Neuronal stem cell (in vitro differentiated cells): ENCODE measurements at regions not wholly inside any gene's neighbourhood (a gene's known extent, or its start where the extent isn't known, plus 50 kb on each side); places are given as distances from the start of the nearest gene placed in this dataset.

ENCODE experiments used
- DNase-seq: peaks from one replicate; pipeline ENCODE4 v3.0.0-alpha.2; 2013; ENCODE audit warnings: low spot score
- H2AFZ ChIP-seq: one replicate; pipeline ENCODE4 v1.6.1; 2013; ENCODE audit warnings: mild to moderate bottlenecking, low read length, inconsistent platforms
- H2AK5ac ChIP-seq: 2 replicates; pipeline ENCODE4 v1.6.1; 2013; ENCODE audit warnings: low read depth, mild to moderate bottlenecking, inconsistent platforms, low read length, moderate library complexity, mixed read lengths
- H2BK120ac ChIP-seq: 2 replicates; pipeline ENCODE4 v1.6.1; 2013; ENCODE audit warnings: low read depth, mild to moderate bottlenecking, inconsistent platforms, low read length, moderate library complexity, mixed read lengths
- H2BK12ac ChIP-seq: one replicate; pipeline ENCODE4 v1.6.1; 2013; ENCODE audit warnings: low read length, inconsistent platforms
- H2BK15ac ChIP-seq: 2 replicates; pipeline ENCODE4 v1.6.1; 2013; ENCODE audit warnings: mild to moderate bottlenecking, low read length, inconsistent platforms, mixed read lengths
- H2BK5ac ChIP-seq: one replicate; pipeline ENCODE4 v1.6.1; 2013; ENCODE audit warnings: inconsistent platforms, mild to moderate bottlenecking, low read length, moderate library complexity
- H3K14ac ChIP-seq: one replicate; pipeline ENCODE4 v1.6.1; 2013; ENCODE audit warnings: low read length, inconsistent platforms
- H3K18ac ChIP-seq: 2 replicates; pipeline ENCODE4 v1.6.1; 2013; ENCODE audit warnings: low read length, inconsistent platforms
- H3K23ac ChIP-seq: 2 replicates; pipeline ENCODE4 v1.6.1; 2013; ENCODE audit warnings: low read depth, mild to moderate bottlenecking, mixed read lengths, low read length, inconsistent platforms; ENCODE audit not compliant: poor library complexity
- H3K27ac ChIP-seq: replicated peaks from 3 replicates; pipeline ENCODE4 v1.5.1; 2013; ENCODE audit warnings: low read length, inconsistent platforms
- H3K27me3 ChIP-seq, 3 experiments: 2 replicates each; pipeline ENCODE4 v1.6.1; 2013; ENCODE audit warnings: low read length in 3 of 3, mild to moderate bottlenecking in 2 of 3, inconsistent platforms in 1 of 3, low read depth in 1 of 3, mixed read lengths in 1 of 3, moderate library complexity in 1 of 3; ENCODE audit not compliant: control insufficient read depth in 3 of 3, insufficient read depth in 3 of 3
- H3K36me3 ChIP-seq, 2 donors: replicated peaks in 1 of 2; 2 replicates each; pipeline ENCODE4 v1.6.1; 2013; ENCODE audit warnings: low read length in 2 of 2; ENCODE audit not compliant: control insufficient read depth in 2 of 2, insufficient read depth in 2 of 2
- H3K4ac ChIP-seq: 2 replicates; pipeline ENCODE4 v1.6.1; 2013; ENCODE audit warnings: inconsistent platforms, mild to moderate bottlenecking, low read length, moderate library complexity
- H3K4me1 ChIP-seq, 2 donors: 1 replicate in 1 of 2; 2 replicates in 1 of 2; pipeline ENCODE4 v1.6.1; 2013; ENCODE audit warnings: low read length in 2 of 2, low read depth in 1 of 2; ENCODE audit not compliant: control insufficient read depth in 2 of 2, insufficient read depth in 1 of 2
- H3K4me2 ChIP-seq: one replicate; pipeline ENCODE4 v1.6.1; 2013; ENCODE audit warnings: mild to moderate bottlenecking, low read length, inconsistent platforms; ENCODE audit not compliant: insufficient read depth, poor library complexity, severe bottlenecking
- H3K4me3 ChIP-seq, 2 donors: 2 replicates each; pipeline ENCODE4 v1.5.1; 2013; ENCODE audit warnings: low read length in 2 of 2, mild to moderate bottlenecking in 2 of 2, inconsistent platforms in 1 of 2, moderate library complexity in 1 of 2
- H3K79me1 ChIP-seq: one replicate; pipeline ENCODE4 v1.6.1; 2013; ENCODE audit warnings: low read depth, mild to moderate bottlenecking, inconsistent platforms, low read length, moderate library complexity
- H3K9ac ChIP-seq: one replicate; pipeline ENCODE4 v1.6.1; 2013; ENCODE audit warnings: mild to moderate bottlenecking, low read depth, low read length, inconsistent platforms; ENCODE audit not compliant: poor library complexity
- H3K9me3 ChIP-seq, 2 donors: replicated peaks in 1 of 2; 2 replicates each; pipeline versions ENCODE3 to v1.6.1; 2013; ENCODE audit warnings: low read length in 2 of 2, mild to moderate bottlenecking in 2 of 2, inconsistent platforms in 1 of 2, low read depth in 1 of 2, mixed read lengths in 1 of 2, moderate library complexity in 1 of 2; ENCODE audit not compliant: control insufficient read depth in 2 of 2, insufficient read depth in 1 of 2
- H4K8ac ChIP-seq: one replicate; pipeline ENCODE4 v1.6.1; 2013; ENCODE audit warnings: low read depth, mild to moderate bottlenecking, inconsistent platforms, low read length, moderate library complexity
- H4K91ac ChIP-seq: one replicate; pipeline ENCODE4 v1.6.1; 2013; ENCODE audit warnings: low read length, low read depth, mild to moderate bottlenecking, inconsistent platforms; ENCODE audit not compliant: poor library complexity
- WGBS, 2 donors: extraction: QIAGEN DNeasy Blood & Tissue Kit; methylation state at CpG; one replicate each; pipeline ENCODE4 v1.1.7; 2013; ENCODE audit warnings: missing lambda C conversion rate in 2 of 2, mixed read lengths in 1 of 2; ENCODE audit not compliant: insufficient read length in 2 of 2, insufficient replicate concordance in 1 of 2; ENCODE audit errors: extremely low coverage in 2 of 2; 5-methylcytosine and 5-hydroxymethylcytosine counted together

DNA sequence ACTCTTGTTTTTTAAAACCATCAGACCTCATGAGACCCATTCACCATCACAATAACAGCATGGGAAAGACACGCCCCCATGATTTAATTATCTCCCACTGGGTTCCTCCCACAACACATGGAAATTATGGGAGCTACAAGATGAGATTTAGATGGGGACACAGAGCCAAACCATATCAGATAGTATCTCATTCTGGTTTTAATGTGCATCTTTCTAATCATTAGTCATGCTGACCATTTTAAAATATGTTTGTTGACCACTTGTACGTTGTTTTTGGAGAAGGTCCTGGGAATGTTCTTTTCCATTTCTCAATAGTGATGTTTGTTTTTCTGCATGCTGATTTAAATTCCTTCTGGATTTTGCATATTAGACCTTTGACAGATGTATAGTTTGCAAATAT lies 119.0 kb downstream of the RTL3 start:
- Histone ChIP-seq H3K14ac (no peak overlapping the region), H3K23ac (no peak overlapping the region), H3K4me1 (no peaks in the 10 kb centered on the region), H2BK15ac (no peak overlapping the region), H3K27ac (no peak overlapping the region), H2BK120ac (no peak overlapping the region), H3K9me3 (no peaks in the 10 kb centered on the region), H2BK5ac (no peak overlapping the region), H3K27me3 (no peaks in the 10 kb centered on the region), H2AK5ac (no peak overlapping the region), H2AFZ (no peak overlapping the region), H3K4ac (no peak overlapping the region), H3K79me1 (no peaks in the 10 kb centered on the region), H3K4me3 (no peak overlapping the region), H3K9ac (no peak overlapping the region), H4K91ac (no peak overlapping the region), H4K8ac (no peak overlapping the region), H3K18ac (no peak overlapping the region), H2BK12ac (no peak overlapping the region), H3K36me3 (no peaks in the 10 kb centered on the region), H3K4me2 (no peak overlapping the region)
- no peak for DNase-seq
- WGBS, 2 donors: no CpG with 5 or more reads among the region's 2 CpGs

DNA sequence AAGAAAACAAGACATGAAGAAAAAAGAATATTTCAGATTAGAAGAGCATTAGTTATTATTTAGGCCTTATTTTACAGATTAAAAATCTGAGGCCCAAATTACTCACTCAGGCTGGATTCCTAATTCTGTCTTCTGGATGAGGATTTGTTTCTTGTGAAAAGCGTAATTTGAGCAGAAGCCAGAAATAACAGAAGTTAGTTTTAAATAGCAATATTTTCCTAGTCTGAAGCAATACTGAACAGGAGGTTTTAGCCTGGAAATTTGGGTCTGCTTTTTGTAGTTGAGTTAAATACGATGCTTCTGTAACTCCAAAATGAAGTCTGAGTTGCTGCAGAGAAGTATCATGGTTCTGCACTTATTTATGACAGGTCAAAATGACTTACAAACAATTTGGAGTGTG lies 124.9 kb downstream of the RTL3 start:
- H3K23ac ChIP-seq: no peak overlapping the region
- H2AFZ ChIP-seq: no peak overlapping the region
- no peaks in the 10 kb centered on the region for H3K4me1 ChIP-seq
- no peak overlapping the region for H3K9ac ChIP-seq
- H2BK120ac ChIP-seq: no peak overlapping the region
- no peak overlapping the region for H3K4ac ChIP-seq
- no peaks in the 10 kb centered on the region for H3K36me3 ChIP-seq
- no peak overlapping the region for H4K8ac ChIP-seq
- no CpG with 5 or more reads among the region's 2 CpGs for WGBS, 2 donors
- no peak overlapping the region for H3K18ac ChIP-seq
- H4K91ac ChIP-seq: no peak overlapping the region
- H3K79me1 ChIP-seq: no peaks in the 10 kb centered on the region
- H3K4me2 ChIP-seq: no peak overlapping the region
- no peaks in the 10 kb centered on the region for H3K27me3 ChIP-seq
- no peak overlapping the region for H3K27ac ChIP-seq
- DNase-seq: no peak
- no peak overlapping the region for H3K14ac ChIP-seq
- no peak overlapping the region for H2BK5ac ChIP-seq
- no peaks in the 10 kb centered on the region for H3K9me3 ChIP-seq
- no peak overlapping the region for H2BK12ac ChIP-seq
- H2AK5ac ChIP-seq: no peak overlapping the region
- no peak overlapping the region for H2BK15ac ChIP-seq
- no peak overlapping the region for H3K4me3 ChIP-seq

DNA sequence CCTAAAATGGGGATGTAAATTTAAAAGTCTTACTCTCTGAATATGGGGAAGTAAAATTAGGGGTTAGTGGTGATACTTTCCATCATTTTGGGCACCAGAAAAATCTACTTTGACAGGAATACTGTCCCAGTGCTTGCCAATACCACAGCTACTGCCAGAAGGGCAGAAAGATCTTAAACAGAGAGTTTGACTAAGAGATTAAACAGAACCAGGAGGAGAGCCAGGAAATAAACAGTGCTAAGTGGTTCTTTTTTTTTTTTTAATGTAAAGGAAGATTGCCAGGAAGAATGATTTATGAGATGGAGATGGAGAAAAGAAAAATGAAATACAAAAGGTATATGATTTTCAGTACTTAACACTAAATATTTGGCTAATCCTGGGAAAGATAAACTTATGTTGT lies 126.8 kb downstream of the RTL3 start:
- no peak overlapping the region for H3K4ac ChIP-seq
- no peaks in the 10 kb centered on the region for H3K36me3 ChIP-seq
- H3K23ac ChIP-seq: no peak overlapping the region
- H2AFZ ChIP-seq: no peak overlapping the region
- no peak overlapping the region for H2AK5ac ChIP-seq
- no peak overlapping the region for H3K4me2 ChIP-seq
- no peak overlapping the region for H2BK12ac ChIP-seq
- H3K4me1 ChIP-seq: no peaks in the 10 kb centered on the region
- no peaks in the 10 kb centered on the region for H3K27me3 ChIP-seq
- no peaks in the 10 kb centered on the region for H3K79me1 ChIP-seq
- no peak for DNase-seq
- no peak overlapping the region for H3K9ac ChIP-seq
- no peak overlapping the region for H3K18ac ChIP-seq
- no peak overlapping the region for H4K8ac ChIP-seq
- H2BK15ac ChIP-seq: no peak overlapping the region
- H3K14ac ChIP-seq: no peak overlapping the region
- H3K27ac ChIP-seq: no peak overlapping the region
- no peaks in the 10 kb centered on the region for H3K9me3 ChIP-seq
- no peak overlapping the region for H4K91ac ChIP-seq
- no peak overlapping the region for H3K4me3 ChIP-seq
- H2BK120ac ChIP-seq: no peak overlapping the region
- H2BK5ac ChIP-seq: no peak overlapping the region

DNA sequence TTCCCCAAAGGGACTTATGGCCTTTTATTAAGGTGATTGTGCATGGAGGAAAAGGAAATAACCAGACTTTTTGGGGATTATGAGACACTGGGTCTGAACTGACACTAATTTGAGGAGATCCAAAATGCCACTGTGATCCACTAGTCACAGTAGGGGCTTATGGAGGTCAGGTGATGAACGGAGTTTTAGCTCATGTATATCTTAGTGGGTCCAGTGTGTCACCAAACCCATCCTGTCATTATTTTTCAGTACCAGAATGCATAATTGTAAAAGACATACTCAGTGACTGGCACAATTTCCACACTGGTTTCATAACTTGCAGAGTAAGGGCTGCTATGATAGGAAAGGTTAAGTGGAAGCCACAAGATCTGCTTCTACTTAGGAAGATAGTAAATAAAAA lies 131.3 kb downstream of the RTL3 start:
- Histone ChIP-seq H2AK5ac (no peak overlapping the region), H3K4me3 (no peak overlapping the region), H3K36me3 (no peaks in the 10 kb centered on the region), H3K23ac (no peak overlapping the region), H2BK5ac (no peak overlapping the region), H4K8ac (no peak overlapping the region), H3K18ac (no peak overlapping the region), H3K27me3 (no peaks in the 10 kb centered on the region), H3K27ac (no peak overlapping the region), H2BK120ac (no peak overlapping the region), H3K4me2 (no peak overlapping the region), H3K9me3 (no peaks in the 10 kb centered on the region), H2AFZ (no peak overlapping the region), H3K4me1 (no peaks in the 10 kb centered on the region), H3K79me1 (no peaks in the 10 kb centered on the region), H3K14ac (no peak overlapping the region), H2BK12ac (no peak overlapping the region), H3K9ac (no peak overlapping the region), H2BK15ac (no peak overlapping the region), H3K4ac (no peak overlapping the region), H4K91ac (no peak overlapping the region)
- DNase-seq: no peak
- no CpG with 5 or more reads among the region's 1 CpG for WGBS, 2 donors
